ENCODE measurements at regions not wholly inside any gene's neighbourhood (a gene's known extent, or its start where the extent isn't known, plus 50 kb on each side); places are given as distances from the start of the nearest gene placed in this dataset.

DNA sequence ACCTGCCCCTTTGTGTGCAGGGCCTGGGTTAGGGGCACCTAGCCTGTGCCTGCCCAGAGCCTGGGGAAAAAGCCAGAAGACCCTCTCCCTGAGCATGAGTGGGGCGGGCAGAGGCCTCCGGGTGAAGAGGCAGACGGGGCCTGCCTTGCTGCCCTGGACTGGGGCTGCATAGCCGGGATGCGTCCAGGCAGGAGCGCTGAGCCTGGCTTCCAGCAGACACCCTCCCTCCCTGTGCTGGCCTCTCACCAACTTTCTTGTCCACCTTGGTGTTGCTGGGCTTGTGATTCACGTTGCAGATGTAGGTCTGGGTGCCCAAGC, 216.1 kb downstream of the TMEM121 start:
- TF ChIP-seq, protein P1, sequence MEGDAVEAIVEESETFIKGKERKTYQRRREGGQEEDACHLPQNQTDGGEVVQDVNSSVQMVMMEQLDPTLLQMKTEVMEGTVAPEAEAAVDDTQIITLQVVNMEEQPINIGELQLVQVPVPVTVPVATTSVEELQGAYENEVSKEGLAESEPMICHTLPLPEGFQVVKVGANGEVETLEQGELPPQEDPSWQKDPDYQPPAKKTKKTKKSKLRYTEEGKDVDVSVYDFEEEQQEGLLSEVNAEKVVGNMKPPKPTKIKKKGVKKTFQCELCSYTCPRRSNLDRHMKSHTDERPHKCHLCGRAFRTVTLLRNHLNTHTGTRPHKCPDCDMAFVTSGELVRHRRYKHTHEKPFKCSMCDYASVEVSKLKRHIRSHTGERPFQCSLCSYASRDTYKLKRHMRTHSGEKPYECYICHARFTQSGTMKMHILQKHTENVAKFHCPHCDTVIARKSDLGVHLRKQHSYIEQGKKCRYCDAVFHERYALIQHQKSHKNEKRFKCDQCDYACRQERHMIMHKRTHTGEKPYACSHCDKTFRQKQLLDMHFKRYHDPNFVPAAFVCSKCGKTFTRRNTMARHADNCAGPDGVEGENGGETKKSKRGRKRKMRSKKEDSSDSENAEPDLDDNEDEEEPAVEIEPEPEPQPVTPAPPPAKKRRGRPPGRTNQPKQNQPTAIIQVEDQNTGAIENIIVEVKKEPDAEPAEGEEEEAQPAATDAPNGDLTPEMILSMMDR (IDR thresholded peaks at IDR 0.05), result no peak
- TF ChIP-seq POLR2A (IDR thresholded peaks at IDR 0.05), result no peak
